NB4 (cell line): ENCODE measurements at regions not wholly inside any gene's neighbourhood (a gene's known extent, or its start where the extent isn't known, plus 50 kb on each side); places are given as distances from the start of the nearest gene placed in this dataset.

Experiments used
- DNase-seq: peaks from one replicate; pipeline ENCODE4 v3.0.0; 2010; ENCODE audit warnings: low read depth
- H3K4me3 ChIP-seq: one replicate; pipeline ENCODE4 v1.5.1; 2011; ENCODE audit warnings: mild to moderate bottlenecking, low read depth, low read length, moderate library complexity
- CTCF ChIP-seq: IDR thresholded peaks from one replicate; pipeline ENCODE4 v1.5.1; 2012; ENCODE audit warnings: low read depth, low read length
- MAX ChIP-seq: IDR thresholded peaks from 2 replicates; pipeline ENCODE4 v1.6.1; 2011; ENCODE audit warnings: low read depth, low read length
- MYC ChIP-seq: IDR thresholded peaks from 2 replicates; pipeline ENCODE4 v1.6.1; 2011; ENCODE audit warnings: low read depth, low read length
- POLR2A ChIP-seq: IDR thresholded peaks from 2 replicates; pipeline ENCODE4 v1.6.1; 2011; ENCODE audit warnings: mild to moderate bottlenecking; ENCODE audit not compliant: insufficient read length; ENCODE audit errors: extremely low read depth

GRCh38 chr10:108691126-108691525 is 1232.2 kb downstream of the XPNPEP1 start:
- no peak for TF ChIP-seq POLR2A
- TF ChIP-seq CTCF: no peak
- TF ChIP-seq MYC: no peak
- TF ChIP-seq MAX: no peak

GRCh38 chr10:108690530-108690929 is 1232.8 kb downstream of the XPNPEP1 start:
- TF ChIP-seq MAX: no peak
- TF ChIP-seq CTCF: no peak
- TF ChIP-seq MYC: no peak
- TF ChIP-seq POLR2A: no peak
- no peak for DNase-seq
- no peak overlapping the region for H3K4me3 ChIP-seq

More at GRCh38 chr10:108691126-108691525, 1232.2 kb downstream of the XPNPEP1 start:
- DNase-seq: no peak
- no peak overlapping the region for H3K4me3 ChIP-seq

- DNase-seq: no peak
- TF ChIP-seq CTCF: no peak
- no peak for TF ChIP-seq POLR2A
- TF ChIP-seq MYC: no peak
- no peak for TF ChIP-seq MAX
- H3K4me3 ChIP-seq: no peak overlapping the region
These were observed 1233.4 kb downstream of the XPNPEP1 start for GRCh38 chr10:108689891-108690290.

- H3K4me3 ChIP-seq: no peak overlapping the region
- TF ChIP-seq CTCF: no peak
- no peak for TF ChIP-seq MAX
- no peak for TF ChIP-seq POLR2A
- no peak for TF ChIP-seq MYC
- no peak for DNase-seq
These were observed 1235.0 kb downstream of the XPNPEP1 start for GRCh38 chr10:108688314-108688713.

- H3K4me3 ChIP-seq: no peak overlapping the region
- no peak for DNase-seq
- TF ChIP-seq CTCF (no peak), MYC (no peak), MAX (no peak), POLR2A (no peak)
These were observed 1237.3 kb downstream of the XPNPEP1 start for GRCh38 chr10:108685863-108686531.
